Astrocyte (in vitro differentiated cells and primary cell): ENCODE measurements at regions not wholly inside any gene's neighbourhood (a gene's known extent, or its start where the extent isn't known, plus 50 kb on each side); places are given as distances from the start of the nearest gene placed in this dataset.

Source experiments
- DNase-seq: peaks from one replicate; pipeline ENCODE4 v3.0.0-alpha.2; 2010; ENCODE audit warnings: low read depth
- FAIRE-seq: peaks from 2 replicates; lab custom pipeline; 2011; peaks lifted over from hg19 to GRCh38; lab: Jason Lieb, UNC
- H2AFZ ChIP-seq: 2 replicates; pipeline ENCODE4 v1.6.0; 2012; ENCODE audit warnings: low read depth, low read length, inconsistent platforms
- H3K27ac ChIP-seq: 2 replicates; pipeline ENCODE4 v1.5.1; 2011; ENCODE audit warnings: low read depth, low read length, inconsistent platforms
- H3K27me3 ChIP-seq: 2 replicates; pipeline ENCODE4 v1.6.0; 2011; ENCODE audit warnings: low read length, inconsistent platforms; ENCODE audit not compliant: insufficient read depth
- H3K36me3 ChIP-seq: 2 replicates; pipeline ENCODE4 v1.5.1; 2011; ENCODE audit warnings: low read length, inconsistent platforms; ENCODE audit not compliant: insufficient read depth
- H3K4me1 ChIP-seq: 2 replicates; pipeline ENCODE4 v1.5.1; 2011; ENCODE audit warnings: low read length, inconsistent platforms; ENCODE audit not compliant: insufficient read depth
- H3K4me2 ChIP-seq: 2 replicates; pipeline ENCODE4 v1.6.0; 2012; ENCODE audit warnings: low read length, inconsistent platforms
- H3K4me3 ChIP-seq: 2 replicates; pipeline ENCODE4 v1.5.1; 2011; ENCODE audit warnings: low read depth, mild to moderate bottlenecking, low read length, inconsistent platforms; ENCODE audit not compliant: insufficient read depth
- H3K79me2 ChIP-seq: 2 replicates; pipeline ENCODE4 v1.6.0; 2012; ENCODE audit warnings: mild to moderate bottlenecking, low read length, inconsistent platforms; ENCODE audit not compliant: insufficient read depth
- H3K9ac ChIP-seq: 2 replicates; pipeline ENCODE4 v1.6.0; 2012; ENCODE audit warnings: mild to moderate bottlenecking, low read length, inconsistent platforms
- H3K9me3 ChIP-seq: 2 replicates; pipeline ENCODE4 v1.5.1; 2012; ENCODE audit warnings: low read depth, mild to moderate bottlenecking, low read length, inconsistent platforms; ENCODE audit not compliant: insufficient read depth
- H4K20me1 ChIP-seq: 2 replicates; pipeline ENCODE4 v1.6.0; 2012; ENCODE audit warnings: low read length, inconsistent platforms; ENCODE audit not compliant: insufficient read depth
- H3K27ac Mint-ChIP-seq: one replicate; pipeline ENCODE4 v1.8.0; 2021; ENCODE audit warnings: mild to moderate bottlenecking, mixed read lengths; ENCODE audit not compliant: unreplicated experiment
- H3K27me3 Mint-ChIP-seq: one replicate; pipeline ENCODE4 v1.8.0; 2021; ENCODE audit warnings: low read depth, mixed read lengths; ENCODE audit not compliant: unreplicated experiment
- H3K36me3 Mint-ChIP-seq: one replicate; pipeline ENCODE4 v1.8.0; 2021; ENCODE audit warnings: low read depth, mixed read lengths; ENCODE audit not compliant: unreplicated experiment
- H3K4me1 Mint-ChIP-seq: one replicate; pipeline ENCODE4 v1.8.0; 2021; ENCODE audit warnings: low read depth, mixed read lengths; ENCODE audit not compliant: unreplicated experiment
- H3K4me3 Mint-ChIP-seq: one replicate; pipeline ENCODE4 v1.8.0; 2021; ENCODE audit warnings: mild to moderate bottlenecking, moderate library complexity, mixed read lengths; ENCODE audit not compliant: unreplicated experiment
- H3K9me3 Mint-ChIP-seq: one replicate; pipeline ENCODE4 v1.8.0; 2021; ENCODE audit warnings: mild to moderate bottlenecking, mixed read lengths; ENCODE audit not compliant: unreplicated experiment
- EZH2 ChIP-seq: IDR thresholded peaks from 2 replicates; pipeline ENCODE4 v1.6.1; 2012; ENCODE audit warnings: mild to moderate bottlenecking, low read length, inconsistent platforms; ENCODE audit not compliant: insufficient read depth
- TF ChIP-seq, protein P1 (sequence below): IDR thresholded peaks from 2 replicates; pipeline ENCODE4 v1.5.1; 2011; ENCODE audit warnings: low read depth, mild to moderate bottlenecking, inconsistent platforms, low read length, moderate library complexity; ENCODE audit not compliant: insufficient read depth

DNA sequence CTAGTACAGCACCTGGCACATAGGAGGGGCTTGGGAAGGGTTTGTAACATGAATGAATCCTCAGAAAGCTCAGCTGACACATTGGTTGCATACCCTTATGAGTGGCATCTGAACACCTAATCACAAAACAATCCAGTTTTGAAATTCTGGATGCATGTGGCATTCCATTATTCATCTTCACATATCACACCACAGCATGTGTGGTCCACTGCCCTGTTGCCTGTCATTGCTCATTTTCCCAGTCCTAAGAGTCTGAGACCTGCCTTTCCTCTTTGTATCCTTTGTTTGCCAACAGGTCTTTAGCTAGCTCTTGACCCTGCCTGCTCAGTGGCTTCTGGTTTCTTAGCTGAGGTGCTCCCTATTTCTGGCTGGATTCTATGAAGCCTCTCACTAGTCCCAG lies 170.8 kb upstream of the ASIC2 start:
- H3K27ac ChIP-seq: no peak overlapping the region
- H3K79me2 ChIP-seq: no peaks in the 10 kb centered on the region
- no peak overlapping the region for H2AFZ ChIP-seq
- no peaks in the 10 kb centered on the region for H3K36me3 Mint-ChIP-seq
- DNase-seq: no peak
- H3K4me1 Mint-ChIP-seq: peaks cover 16% of the 10 kb centered on the region
- H3K4me3 Mint-ChIP-seq: no peak overlapping the region
- peaks cover 5% of the 10 kb centered on the region for H3K9me3 Mint-ChIP-seq
- H3K9me3 ChIP-seq: peaks cover 6% of the 10 kb centered on the region
- H3K27ac Mint-ChIP-seq: peak overlapping the region; percentile 16
- no peaks in the 10 kb centered on the region for H3K27me3 ChIP-seq
- no peak overlapping the region for H3K9ac ChIP-seq
- H3K4me3 ChIP-seq: no peak overlapping the region
- peaks cover 12% of the 10 kb centered on the region for H3K27me3 Mint-ChIP-seq
- no peaks in the 10 kb centered on the region for H3K4me1 ChIP-seq
- no peak overlapping the region for H3K4me2 ChIP-seq
- no peak for FAIRE-seq
- no peak for TF ChIP-seq EZH2
- TF ChIP-seq, protein P1, sequence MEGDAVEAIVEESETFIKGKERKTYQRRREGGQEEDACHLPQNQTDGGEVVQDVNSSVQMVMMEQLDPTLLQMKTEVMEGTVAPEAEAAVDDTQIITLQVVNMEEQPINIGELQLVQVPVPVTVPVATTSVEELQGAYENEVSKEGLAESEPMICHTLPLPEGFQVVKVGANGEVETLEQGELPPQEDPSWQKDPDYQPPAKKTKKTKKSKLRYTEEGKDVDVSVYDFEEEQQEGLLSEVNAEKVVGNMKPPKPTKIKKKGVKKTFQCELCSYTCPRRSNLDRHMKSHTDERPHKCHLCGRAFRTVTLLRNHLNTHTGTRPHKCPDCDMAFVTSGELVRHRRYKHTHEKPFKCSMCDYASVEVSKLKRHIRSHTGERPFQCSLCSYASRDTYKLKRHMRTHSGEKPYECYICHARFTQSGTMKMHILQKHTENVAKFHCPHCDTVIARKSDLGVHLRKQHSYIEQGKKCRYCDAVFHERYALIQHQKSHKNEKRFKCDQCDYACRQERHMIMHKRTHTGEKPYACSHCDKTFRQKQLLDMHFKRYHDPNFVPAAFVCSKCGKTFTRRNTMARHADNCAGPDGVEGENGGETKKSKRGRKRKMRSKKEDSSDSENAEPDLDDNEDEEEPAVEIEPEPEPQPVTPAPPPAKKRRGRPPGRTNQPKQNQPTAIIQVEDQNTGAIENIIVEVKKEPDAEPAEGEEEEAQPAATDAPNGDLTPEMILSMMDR: no peak
- H4K20me1 ChIP-seq: no peaks in the 10 kb centered on the region
- H3K36me3 ChIP-seq: no peaks in the 10 kb centered on the region

DNA sequence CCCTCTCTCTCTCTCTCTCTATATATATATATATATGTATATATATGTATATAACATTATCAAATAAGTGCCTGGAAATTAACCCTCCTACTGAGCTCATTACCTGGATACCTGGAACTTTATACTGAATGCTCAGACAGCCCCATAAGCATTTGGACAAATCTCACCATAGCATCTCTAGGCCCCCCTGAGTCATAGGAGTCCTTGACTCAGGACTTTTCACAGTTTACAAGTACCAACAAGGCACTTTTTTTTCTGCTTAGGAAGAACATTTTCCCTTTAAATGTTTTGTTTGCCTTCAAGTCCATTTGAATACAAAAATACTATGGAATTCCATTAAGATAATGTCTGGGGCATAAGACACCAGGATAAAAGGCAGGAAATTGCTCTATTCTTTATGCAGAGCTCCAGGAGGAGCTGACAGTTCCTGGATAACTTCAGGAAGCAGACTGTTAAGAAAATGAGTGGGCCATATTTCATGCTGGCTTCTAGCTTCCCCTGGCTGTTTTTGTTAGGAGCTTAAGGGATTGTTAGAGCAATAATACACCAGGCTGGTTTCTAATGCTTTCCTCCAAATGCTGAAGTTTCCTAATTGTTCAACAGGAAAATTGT lies 171.7 kb upstream of the ASIC2 start:
- peaks cover 6% of the 10 kb centered on the region for H3K9me3 Mint-ChIP-seq
- no peaks in the 10 kb centered on the region for H4K20me1 ChIP-seq
- no peak for FAIRE-seq
- H3K9ac ChIP-seq: no peak overlapping the region
- H3K4me3 ChIP-seq: no peak overlapping the region
- H3K27me3 ChIP-seq: no peaks in the 10 kb centered on the region
- H3K4me3 Mint-ChIP-seq: no peak overlapping the region
- peaks cover 6% of the 10 kb centered on the region for H3K9me3 ChIP-seq
- no peak overlapping the region for H3K27ac ChIP-seq
- no peak overlapping the region for H2AFZ ChIP-seq
- H3K27me3 Mint-ChIP-seq: peaks cover 12% of the 10 kb centered on the region
- peaks cover 22% of the 10 kb centered on the region for H3K4me1 Mint-ChIP-seq
- H3K36me3 Mint-ChIP-seq: no peaks in the 10 kb centered on the region
- no peaks in the 10 kb centered on the region for H3K79me2 ChIP-seq
- DNase-seq: no peak
- H3K4me2 ChIP-seq: no peak overlapping the region
- H3K36me3 ChIP-seq: no peaks in the 10 kb centered on the region
- TF ChIP-seq EZH2: no peak
- TF ChIP-seq, protein P1: no peak
- H3K4me1 ChIP-seq: peaks cover 4% of the 10 kb centered on the region
- H3K27ac Mint-ChIP-seq: no peak overlapping the region

DNA sequence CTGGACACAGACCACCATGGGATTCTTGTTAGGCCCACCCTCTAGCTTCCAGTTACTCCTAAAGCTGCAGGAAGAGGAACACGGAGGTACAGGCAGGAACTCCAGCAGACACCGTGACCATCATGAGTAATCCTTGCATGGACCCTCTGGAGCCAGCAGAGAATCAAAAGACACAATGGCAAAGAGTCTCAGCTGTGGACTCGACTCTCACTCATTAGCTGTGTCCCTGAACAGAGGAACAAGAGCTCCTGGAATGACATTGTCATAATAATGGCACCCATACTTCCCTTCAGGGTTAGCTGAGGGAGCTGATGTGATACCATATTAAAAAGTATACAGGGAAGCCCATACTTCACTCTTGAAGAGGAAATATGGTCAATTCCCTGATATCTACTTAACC lies 176.3 kb upstream of the ASIC2 start:
- Mint-ChIP-seq H3K4me3 (no peak overlapping the region), H3K36me3 (no peaks in the 10 kb centered on the region), H3K27me3 (peaks cover 2% of the 10 kb centered on the region), H3K4me1 (peaks cover 25% of the 10 kb centered on the region), H3K9me3 (peaks cover 6% of the 10 kb centered on the region), H3K27ac (peak overlapping the region; percentile 87)
- H4K20me1 ChIP-seq: no peaks in the 10 kb centered on the region
- DNase-seq (no peak), FAIRE-seq (no peak)
- H3K79me2 ChIP-seq: no peaks in the 10 kb centered on the region
- no peak overlapping the region for H3K4me3 ChIP-seq
- H3K9me3 ChIP-seq: no peaks in the 10 kb centered on the region
- H3K4me1 ChIP-seq: peaks cover 4% of the 10 kb centered on the region
- H2AFZ ChIP-seq: no peak overlapping the region
- H3K27me3 ChIP-seq: no peaks in the 10 kb centered on the region
- no peak overlapping the region for H3K9ac ChIP-seq
- no peak overlapping the region for H3K27ac ChIP-seq
- no peak overlapping the region for H3K4me2 ChIP-seq
- H3K36me3 ChIP-seq: no peaks in the 10 kb centered on the region
- TF ChIP-seq, protein P1: no peak
- TF ChIP-seq EZH2: no peak
